ENCODE measurements at regions not wholly inside any gene's neighbourhood (a gene's known extent, or its start where the extent isn't known, plus 50 kb on each side); places are given as distances from the start of the nearest gene placed in this dataset.

DNA sequence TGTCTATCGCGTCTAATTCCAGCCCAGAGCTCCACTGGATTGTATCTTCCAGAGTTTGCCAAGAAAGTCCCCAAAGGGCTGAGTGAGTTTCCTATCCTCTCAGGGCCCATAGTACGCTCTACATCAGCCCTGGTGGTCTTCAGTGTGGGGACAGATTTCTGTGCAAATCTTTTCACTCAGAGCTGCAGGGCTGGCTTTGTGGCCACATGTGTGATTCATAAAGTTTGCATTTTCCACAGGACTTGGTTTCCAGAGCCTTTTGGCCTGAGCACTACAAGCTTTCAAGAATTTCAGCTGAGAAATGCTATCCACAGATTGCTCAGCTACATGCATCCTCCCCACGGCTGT, 76.7 kb upstream of the CXCL14 start:
- DNase-seq (ENCODE audit: insufficient read length, low spot score) (no peak), FAIRE-seq (no peak)
- TF ChIP-seq, protein P1, sequence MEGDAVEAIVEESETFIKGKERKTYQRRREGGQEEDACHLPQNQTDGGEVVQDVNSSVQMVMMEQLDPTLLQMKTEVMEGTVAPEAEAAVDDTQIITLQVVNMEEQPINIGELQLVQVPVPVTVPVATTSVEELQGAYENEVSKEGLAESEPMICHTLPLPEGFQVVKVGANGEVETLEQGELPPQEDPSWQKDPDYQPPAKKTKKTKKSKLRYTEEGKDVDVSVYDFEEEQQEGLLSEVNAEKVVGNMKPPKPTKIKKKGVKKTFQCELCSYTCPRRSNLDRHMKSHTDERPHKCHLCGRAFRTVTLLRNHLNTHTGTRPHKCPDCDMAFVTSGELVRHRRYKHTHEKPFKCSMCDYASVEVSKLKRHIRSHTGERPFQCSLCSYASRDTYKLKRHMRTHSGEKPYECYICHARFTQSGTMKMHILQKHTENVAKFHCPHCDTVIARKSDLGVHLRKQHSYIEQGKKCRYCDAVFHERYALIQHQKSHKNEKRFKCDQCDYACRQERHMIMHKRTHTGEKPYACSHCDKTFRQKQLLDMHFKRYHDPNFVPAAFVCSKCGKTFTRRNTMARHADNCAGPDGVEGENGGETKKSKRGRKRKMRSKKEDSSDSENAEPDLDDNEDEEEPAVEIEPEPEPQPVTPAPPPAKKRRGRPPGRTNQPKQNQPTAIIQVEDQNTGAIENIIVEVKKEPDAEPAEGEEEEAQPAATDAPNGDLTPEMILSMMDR (IDR thresholded peaks at IDR 0.05; ENCODE audit: insufficient read depth, missing control alignments): no peak

DNA sequence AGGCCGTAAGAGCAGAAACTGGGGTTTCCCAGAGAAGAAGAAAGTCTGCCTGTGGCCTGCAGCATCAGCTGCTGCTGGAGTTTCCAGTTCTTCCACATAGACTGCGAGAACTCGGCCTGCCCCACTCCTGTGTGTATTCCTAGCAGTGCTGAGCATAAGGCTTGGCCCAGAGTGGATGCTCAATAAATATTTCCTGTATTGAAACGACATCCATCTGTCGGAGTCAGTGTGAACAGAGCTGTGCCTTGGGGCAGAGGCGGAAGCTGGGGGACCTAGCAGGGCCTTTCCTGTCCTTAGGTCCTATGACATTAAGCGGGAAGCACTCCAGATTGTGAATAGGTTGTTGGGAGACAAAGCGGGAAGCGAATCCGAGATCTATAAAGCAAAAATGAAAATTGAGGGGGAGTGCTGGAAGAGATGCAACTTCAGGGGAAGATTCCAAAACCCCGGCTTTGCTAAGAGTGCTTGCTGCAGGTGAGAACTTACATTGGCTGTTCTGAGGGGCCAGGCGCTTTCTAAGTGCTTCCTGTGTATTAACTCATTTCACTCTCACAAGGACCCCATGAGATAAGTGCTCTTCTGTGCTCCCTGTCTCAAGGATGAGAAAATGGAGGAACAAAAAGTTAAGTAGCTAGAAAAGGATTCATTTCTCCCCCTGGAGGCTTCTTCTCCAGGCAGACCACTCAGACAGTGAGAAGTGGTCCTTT, 76.1 kb upstream of the CXCL14 start:
- TF ChIP-seq, protein P1 (IDR thresholded peaks at IDR 0.05; ENCODE audit: insufficient read depth, missing control alignments): no peak
- no peak for FAIRE-seq
- no peak for DNase-seq (ENCODE audit: insufficient read length, low spot score)

DNA sequence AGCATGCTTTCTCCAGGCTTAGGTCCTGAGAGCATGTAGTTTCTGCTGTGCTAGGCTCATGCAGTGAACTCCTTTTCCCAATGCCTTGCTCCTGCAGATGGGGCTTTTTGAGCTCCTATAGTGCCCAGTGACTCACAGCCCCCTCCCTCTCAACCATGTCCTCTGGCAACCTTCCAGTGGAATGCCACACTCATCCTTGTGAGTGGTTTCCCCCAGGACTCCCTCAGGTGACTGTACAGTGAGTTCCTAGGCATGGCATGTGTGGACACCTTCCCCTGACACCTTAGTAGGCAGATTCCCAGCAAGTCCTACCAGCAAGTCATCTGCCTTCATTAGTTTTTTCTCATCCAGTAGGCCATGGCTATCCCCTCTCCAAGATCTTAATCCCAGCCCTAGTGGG, 72.4 kb upstream of the CXCL14 start:
- FAIRE-seq (no peak), DNase-seq (ENCODE audit: insufficient read length, low spot score) (no peak)
- TF ChIP-seq, protein P1 (IDR thresholded peaks at IDR 0.05; ENCODE audit: insufficient read depth, missing control alignments): no peak

DNA sequence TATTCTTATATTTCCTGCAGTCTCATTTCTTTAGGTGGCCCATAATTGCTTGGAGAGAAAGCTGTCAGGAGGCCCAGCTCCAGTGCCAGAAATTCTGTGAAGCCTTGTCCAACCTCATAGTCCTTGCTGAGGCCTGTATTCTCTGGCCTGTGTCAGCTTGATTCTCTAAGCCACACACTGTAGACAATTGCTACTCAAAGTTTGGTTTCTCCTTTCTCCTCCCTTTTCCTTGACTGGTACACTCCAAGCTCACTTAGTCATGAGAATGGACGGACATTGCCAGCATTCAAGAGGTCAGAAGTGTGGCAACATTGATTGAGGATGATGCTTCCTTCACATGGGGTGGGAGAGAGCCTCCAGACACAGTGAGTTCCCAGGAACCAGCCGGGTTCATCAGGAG, 71.3 kb upstream of the CXCL14 start:
- no peak for DNase-seq (ENCODE audit: insufficient read length, low spot score)
- TF ChIP-seq, protein P1 (IDR thresholded peaks at IDR 0.05; ENCODE audit: insufficient read depth, missing control alignments): no peak
- no peak for FAIRE-seq

DNA sequence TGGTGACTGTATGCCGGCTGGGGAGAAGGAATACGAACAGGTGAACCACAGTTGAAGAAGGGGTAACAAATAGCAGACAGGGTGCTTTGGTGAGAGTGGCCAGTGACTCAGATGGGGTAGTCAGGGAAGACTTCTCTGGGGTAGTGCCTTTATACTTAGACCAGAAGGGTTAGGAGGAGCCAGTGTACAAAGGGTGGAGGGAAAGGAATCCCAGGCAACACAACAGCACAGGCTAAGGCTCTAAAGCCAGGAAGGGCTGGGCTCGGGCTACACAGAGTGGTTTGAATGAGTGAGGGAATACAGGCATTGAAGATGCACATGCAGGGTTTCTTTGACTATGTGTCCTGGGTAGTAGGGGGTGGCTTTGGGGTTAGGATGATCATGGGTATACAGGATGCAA, 70.6 kb upstream of the CXCL14 start:
- DNase-seq (ENCODE audit: insufficient read length, low spot score): no peak
- no peak for FAIRE-seq
- TF ChIP-seq, protein P1 (IDR thresholded peaks at IDR 0.05; ENCODE audit: insufficient read depth, missing control alignments): no peak

DNA sequence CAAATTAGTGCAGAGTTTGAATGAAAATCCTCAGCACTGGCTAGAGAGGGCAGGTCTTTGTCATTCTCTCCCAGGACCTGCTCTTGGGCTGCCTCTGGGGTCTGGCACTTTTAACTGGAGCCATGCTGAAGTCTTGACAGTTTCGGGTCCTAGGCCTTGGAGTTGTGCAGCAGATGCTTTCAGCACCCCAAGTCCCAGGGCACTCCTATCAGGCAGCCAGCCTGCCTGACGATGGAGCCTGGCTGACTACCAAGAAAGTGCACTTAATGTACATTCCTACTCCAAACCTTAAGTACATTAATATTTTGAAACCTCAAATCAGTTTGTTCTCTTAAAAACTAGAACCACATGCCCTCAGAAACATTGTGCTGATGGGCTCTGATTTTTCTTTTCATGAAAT, 69.3 kb upstream of the CXCL14 start:
- no peak for FAIRE-seq
- DNase-seq (ENCODE audit: insufficient read length, low spot score): no peak
- TF ChIP-seq, protein P1 (IDR thresholded peaks at IDR 0.05; ENCODE audit: insufficient read depth, missing control alignments): no peak

DNA sequence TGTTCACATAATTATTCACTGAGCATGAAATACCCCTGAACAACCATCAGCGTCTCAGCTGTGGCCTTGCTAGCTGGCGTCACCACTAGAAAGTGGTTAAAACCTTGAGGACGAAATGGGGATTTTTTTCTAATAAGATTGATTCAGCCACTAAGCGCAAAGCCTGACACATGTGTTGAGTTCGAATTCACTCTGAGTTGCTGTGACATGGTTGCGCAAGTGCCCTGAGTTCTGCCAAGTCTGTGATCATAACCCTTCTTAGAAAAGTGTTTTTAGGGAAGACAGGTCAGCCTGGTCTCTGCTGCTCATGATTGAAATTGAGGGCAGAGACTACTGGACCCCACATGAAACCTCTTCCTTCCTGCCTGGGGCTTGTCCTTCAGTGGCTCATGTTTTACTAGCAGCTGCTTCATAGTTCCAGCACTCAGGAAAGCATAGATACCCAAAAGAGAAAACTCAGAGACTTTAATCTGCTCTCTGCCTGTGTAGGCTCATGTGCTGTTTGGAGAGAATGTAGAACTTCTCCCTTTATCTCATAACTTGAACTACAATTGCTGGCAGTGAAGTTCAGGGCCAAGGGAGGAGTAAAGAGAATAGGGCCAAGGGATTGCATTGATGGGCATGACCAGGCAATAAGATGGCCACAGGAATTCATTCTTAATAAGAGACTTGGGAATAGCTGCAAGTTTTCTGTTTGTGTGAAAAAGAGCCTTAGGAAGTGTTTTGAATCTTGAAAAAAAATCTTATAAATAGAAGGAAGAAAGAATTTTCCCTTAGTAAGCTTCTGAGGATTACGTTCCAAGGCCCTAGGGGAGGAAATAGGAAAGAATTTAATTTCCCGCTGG, 66.8 kb upstream of the CXCL14 start:
- FAIRE-seq (no peak), DNase-seq (ENCODE audit: insufficient read length, low spot score) (no peak)
- TF ChIP-seq, protein P1 (IDR thresholded peaks at IDR 0.05; ENCODE audit: insufficient read depth, missing control alignments): no peak

All from D721Med (cell line).